HepG2 (cell line): ENCODE measurements at regions not wholly inside any gene's neighbourhood (a gene's known extent, or its start where the extent isn't known, plus 50 kb on each side); places are given as distances from the start of the nearest gene placed in this dataset.

Source experiments
- ATAC-seq: fragments of 200-7000 bp; cut with Tn5 transposase; 3 replicates; pipeline ENCODE4 v1.9.1; 2020; ENCODE audit warnings: mild to moderate bottlenecking, moderate library complexity
- BruUV-seq: library from RNA; stranded (reverse); fragments of 400-500 nt; replicated peaks from 2 replicates; lab custom pipeline; 2021; lab: Mats Ljungman, UMichigan
- CTCF ChIA-PET: fragments of 300-600 bp; formaldehyde crosslinking; extraction: SDS; loops from one replicate; lab custom pipeline; 2021; ENCODE audit warnings: low total read pairs, inconsistent platforms, low intra/inter-chr PET ratio; lab: Yijun Ruan, JAX
- POLR2A ChIA-PET: fragments of 350-600 bp; sonication (Branson Sonifier 250); formaldehyde crosslinking; loops from one replicate; lab custom pipeline; 2020; ENCODE audit warnings: antibody characterized with exemption, inconsistent platforms; lab: Yijun Ruan, JAX
- DNase-seq: peaks from one replicate; pipeline ENCODE4 v3.0.0-alpha.2; 2015; ENCODE audit warnings: low spot score
- FAIRE-seq: peaks from 3 replicates; lab custom pipeline; 2011; peaks lifted over from hg19 to GRCh38; lab: Jason Lieb, UNC
- H2AFZ ChIP-seq: one replicate; pipeline ENCODE4 v1.6.1; 2011; ENCODE audit warnings: low read length, inconsistent platforms
- H3K27ac ChIP-seq: fragments of 300-600 bp; 3 replicates; pipeline ENCODE4 v1.8.0; 2011; ENCODE audit warnings: mixed run types, mild to moderate bottlenecking, mixed read lengths, low read length, inconsistent platforms; ENCODE audit not compliant: insufficient read depth; ENCODE audit errors: extremely low read length
- H3K27me3 ChIP-seq, 2 experiments: fragments of 200-600 bp in 1 of 2; 2 replicates in 1 of 2; 3 replicates in 1 of 2; pipeline versions ENCODE4 v1.6.0 to v1.8.0; 2011; ENCODE audit warnings: low read length in 2 of 2, mild to moderate bottlenecking in 2 of 2, moderate library complexity in 2 of 2, inconsistent platforms in 1 of 2; ENCODE audit not compliant: insufficient read depth in 2 of 2, control insufficient read depth in 1 of 2
- H3K36me3 ChIP-seq, 2 experiments: fragments of 200-600 bp in 1 of 2; replicated peaks in 1 of 2; 2 replicates in 1 of 2; 3 replicates in 1 of 2; pipeline versions ENCODE4 v1.5.1 to v1.8.0; 2011; ENCODE audit warnings: low read length in 2 of 2, inconsistent platforms in 1 of 2; ENCODE audit not compliant: insufficient read depth in 2 of 2, control insufficient read depth in 1 of 2
- H3K4me1 ChIP-seq: 2 replicates; pipeline ENCODE4 v1.5.1; 2012; ENCODE audit warnings: low read length, inconsistent platforms; ENCODE audit not compliant: insufficient read depth
- H3K4me2 ChIP-seq: 2 replicates; pipeline ENCODE4 v1.6.0; 2011; ENCODE audit warnings: low read depth, low read length, inconsistent platforms
- H3K4me3 ChIP-seq, 3 experiments: fragments of 200-600 bp in 1 of 3; sonication (generic), shearing (Covaris generic) in 1 of 3; replicated peaks in 1 of 3; 2 replicates each; pipeline ENCODE4 v1.5.1; 2011 to 2016; ENCODE audit warnings: low read length in 3 of 3, inconsistent platforms in 2 of 3, low read depth in 2 of 3, mild to moderate bottlenecking in 2 of 3, control low read depth in 1 of 3, mixed read lengths in 1 of 3; ENCODE audit not compliant: insufficient read depth in 1 of 3
- H3K79me2 ChIP-seq: one replicate; pipeline ENCODE4 v1.6.1; 2011; ENCODE audit warnings: low read length, inconsistent platforms; ENCODE audit not compliant: insufficient read depth
- H3K9ac ChIP-seq: 2 replicates; pipeline ENCODE4 v1.6.0; 2011; ENCODE audit warnings: mild to moderate bottlenecking, low read depth, low read length, inconsistent platforms; ENCODE audit not compliant: insufficient read depth
- H3K9me3 ChIP-seq: 2 replicates; pipeline ENCODE4 v1.5.1; 2012; ENCODE audit warnings: mild to moderate bottlenecking, low read length
- H4K20me1 ChIP-seq: 2 replicates; pipeline ENCODE4 v1.6.0; 2011; ENCODE audit warnings: inconsistent platforms, mild to moderate bottlenecking, low read length, moderate library complexity; ENCODE audit not compliant: insufficient read depth
- POLR2G ChIP-seq: fragments of 200-400 bp; formaldehyde crosslinking; IDR thresholded peaks from 2 replicates; pipeline ENCODE4 v1.6.1; 2018; ENCODE audit warnings: mild to moderate bottlenecking, low read depth, low read length, moderate library complexity
- RBFOX2 ChIP-seq: fragments of 200-400 bp; formaldehyde crosslinking; IDR thresholded peaks from 2 replicates; pipeline ENCODE4 v1.6.1; 2017; ENCODE audit warnings: low read depth, mild to moderate bottlenecking, low read length
- SMC3 ChIP-seq: IDR thresholded peaks from 2 replicates; pipeline ENCODE4 v1.6.1; 2011; ENCODE audit warnings: low read length, improper control_type of control experiment
- ZNF674 ChIP-seq: sonication (generic); formaldehyde crosslinking; IDR thresholded peaks from 2 replicates; pipeline ENCODE4 v1.5.0; 2020; ENCODE audit warnings: low read depth, mild to moderate bottlenecking, missing genetic modification reagents
- WGBS: methylation state at CpG from one replicate; pipeline ENCODE4 v1.1.6; 2017; ENCODE audit warnings: low lambda C conversion rate; 5-methylcytosine and 5-hydroxymethylcytosine counted together
- in situ Hi-C: cut with HindIII; loops from 2 replicates; pipeline ENCODE4 v1.10.0; 2017; ENCODE audit warnings: low pct_unique_long_range_greater_than_20kb; ENCODE audit not compliant: extremely low pct_ligation_motif_present
- intact Hi-C: fragments of 100-400 bp; cut with micrococcal nuclease; formaldehyde crosslinking; loops from one replicate; pipeline ENCODE4 v1.10.0; 2022; ENCODE audit not compliant: unreplicated experiment

DNA sequence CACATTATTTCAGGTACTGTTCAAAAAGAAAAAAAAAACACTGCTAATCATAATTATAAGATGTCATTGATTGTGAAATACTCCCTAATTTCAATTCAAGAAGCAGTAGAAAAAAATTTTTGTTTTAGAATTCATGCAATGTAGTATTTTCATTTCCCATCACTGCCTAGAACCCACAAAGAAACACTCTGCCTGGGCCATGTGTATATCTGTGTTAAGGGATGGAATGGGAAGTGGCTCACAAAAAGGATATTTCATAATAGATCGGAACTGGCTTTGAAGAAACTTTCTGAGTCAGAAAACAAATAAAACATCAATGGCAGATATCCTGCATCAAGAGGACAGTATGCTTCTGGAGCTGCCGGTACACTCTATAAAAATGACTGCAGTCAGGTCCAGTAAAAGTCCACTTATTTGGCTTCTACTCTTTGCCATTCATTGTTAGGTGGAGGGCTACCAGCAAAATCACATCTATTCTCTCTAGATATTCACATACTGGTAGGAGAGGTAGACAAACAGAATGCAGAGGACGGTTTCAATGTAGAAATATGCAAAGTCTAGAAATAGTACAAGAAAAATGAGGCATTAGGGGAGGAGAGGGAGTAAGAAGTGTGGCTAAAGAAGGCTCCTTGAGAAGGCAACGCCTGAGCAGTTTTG lies 135.0 kb upstream of the TNFAIP3 start (continued):
- peak; percentile 52 for TF ChIP-seq SMC3

DNA sequence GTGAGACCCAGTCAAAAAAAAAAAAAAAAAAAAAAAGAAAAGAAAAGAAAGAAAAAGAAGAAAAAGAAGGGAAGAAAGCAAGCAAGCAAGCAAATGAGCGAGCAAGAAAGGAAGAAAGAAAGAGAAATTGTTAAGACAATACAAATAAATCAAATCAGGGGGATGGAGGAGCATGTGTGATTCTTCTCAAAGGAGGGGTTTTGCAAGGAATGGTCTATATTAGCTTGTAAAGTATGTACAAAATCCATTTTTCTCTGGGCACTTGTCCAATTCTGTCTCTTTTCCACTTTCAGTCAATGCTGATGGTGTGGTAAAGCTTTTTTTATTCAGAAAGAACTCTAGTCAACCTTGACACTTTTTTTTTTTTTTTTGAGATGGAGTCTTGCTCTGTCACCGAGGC lies 133.7 kb upstream of the TNFAIP3 start:
- Histone ChIP-seq H3K79me2 (no peaks in the 10 kb centered on the region), H4K20me1 (no peaks in the 10 kb centered on the region), H3K4me3 (no peak overlapping the region), H3K9ac (no peak overlapping the region), H3K4me1 (peaks cover 94% of the 10 kb centered on the region), H3K27ac (peak overlapping the region; percentile 89), H2AFZ (no peak overlapping the region), H3K27me3 (no peaks in the 10 kb centered on the region), H3K36me3 (no peaks in the 10 kb centered on the region), H3K9me3 (no peaks in the 10 kb centered on the region), H3K4me2 (no peak overlapping the region)
- TF ChIP-seq POLR2G (peak; percentile 34; the same call in 1 of the 2 replicates), ZNF674 (no peak), RBFOX2 (peak; percentile 63; the same call in 1 of the 2 replicates)
- in situ Hi-C loops (loop anchor here (5.0 kb wide), 1 partner anchor 69 kb away; no protein-coding TSS in a partner anchor), intact Hi-C loops (loop anchor here (2.0 kb wide), 2 partner anchors 61 to 377 kb away; no protein-coding TSS in a partner anchor)
- FAIRE-seq (no peak), DNase-seq (no peak), ATAC-seq (no peak)
- ChIA-PET POLR2A (interaction anchor here (0.7 to 3.7 kb wide), 5 partner anchors 10 to 1254 kb away, joined by 4 to 42 read pairs (median 7); no protein-coding TSS in a partner anchor), CTCF (no interaction called here)
- 96% methylated on average over 2 of the region's 2 CpGs for WGBS
- no TSS peak for BruUV-seq
